ENCODE measurements at regions not wholly inside any gene's neighbourhood (a gene's known extent, or its start where the extent isn't known, plus 50 kb on each side); places are given as distances from the start of the nearest gene placed in this dataset.
"Not testable (repeated sequence)": the region's sequence is repeated elsewhere in the genome, so short reads cannot be mapped to it uniquely, and the experiment has no call there.

GRCh38 chr1:82387012-82387366 is 586.3 kb downstream of the ADGRL2 start:
- FAIRE-seq = no peak

- no peak for FAIRE-seq
Observed at GRCh38 chr1:82386365-82387011, 585.8 kb downstream of the ADGRL2 start.

GRCh38 chr1:82384776-82385175 is 584.0 kb downstream of the ADGRL2 start:
- FAIRE-seq = no peak

- FAIRE-seq = no peak
Observed at GRCh38 chr1:82377201-82377884, 576.6 kb downstream of the ADGRL2 start.

GRCh38 chr1:82373710-82374109 is 573.0 kb downstream of the ADGRL2 start:
- FAIRE-seq = no peak

- FAIRE-seq = no peak
Observed at GRCh38 chr1:82371844-82372498, 571.2 kb downstream of the ADGRL2 start.

GRCh38 chr1:82367456-82367855 is 566.7 kb downstream of the ADGRL2 start:
- no peak for FAIRE-seq

GRCh38 chr1:82366689-82367088 is 566.0 kb downstream of the ADGRL2 start:
- FAIRE-seq = no peak

GRCh38 chr1:82359541-82359940 is 558.8 kb downstream of the ADGRL2 start:
- FAIRE-seq = not testable (repeated sequence)

- not testable (repeated sequence) for FAIRE-seq
Observed at GRCh38 chr1:82358706-82359105, 558.0 kb downstream of the ADGRL2 start.

GRCh38 chr1:82354546-82354945 is 553.8 kb downstream of the ADGRL2 start:
- not testable (repeated sequence) for FAIRE-seq

GRCh38 chr1:82348487-82348886 is 547.8 kb downstream of the ADGRL2 start:
- FAIRE-seq = no peak

GRCh38 chr1:82346141-82346540 is 545.4 kb downstream of the ADGRL2 start:
- no peak for FAIRE-seq

GRCh38 chr1:82343381-82343780 is 542.6 kb downstream of the ADGRL2 start:
- FAIRE-seq = no peak

GRCh38 chr1:82337635-82338034 is 536.9 kb downstream of the ADGRL2 start:
- FAIRE-seq = no peak

- no peak for FAIRE-seq
Observed at GRCh38 chr1:82330330-82330729, 529.6 kb downstream of the ADGRL2 start.

GRCh38 chr1:82329226-82329625 is 528.5 kb downstream of the ADGRL2 start:
- FAIRE-seq = no peak

GRCh38 chr1:82323144-82323841 is 522.6 kb downstream of the ADGRL2 start:
- no peak for FAIRE-seq

- no peak for FAIRE-seq
Observed at GRCh38 chr1:82321794-82322193, 521.1 kb downstream of the ADGRL2 start.

GRCh38 chr1:82319546-82319945 is 518.8 kb downstream of the ADGRL2 start:
- FAIRE-seq = no peak

- FAIRE-seq = no peak
Observed at GRCh38 chr1:82318921-82319320, 518.2 kb downstream of the ADGRL2 start.

- FAIRE-seq = no peak
Observed at GRCh38 chr1:82318265-82318664, 517.5 kb downstream of the ADGRL2 start.

- no peak for FAIRE-seq
Observed at GRCh38 chr1:82317671-82318070, 516.9 kb downstream of the ADGRL2 start.

GRCh38 chr1:82299656-82300055 is 498.9 kb downstream of the ADGRL2 start:
- FAIRE-seq = no peak
